GM12864 (cell line): ENCODE measurements at regions not wholly inside any gene's neighbourhood (a gene's known extent, or its start where the extent isn't known, plus 50 kb on each side); places are given as distances from the start of the nearest gene placed in this dataset.

Source experiments
- DNase-seq: peaks from one replicate; pipeline ENCODE4 v3.0.0-alpha.2; 2011; ENCODE audit warnings: low read depth
- H3K4me3 ChIP-seq: 2 replicates; pipeline ENCODE4 v1.5.1; 2011; ENCODE audit warnings: mild to moderate bottlenecking, low read depth, low read length, control low read depth
- TF ChIP-seq, protein P1 (sequence below): IDR thresholded peaks from 2 replicates; pipeline ENCODE4 v1.5.1; 2011; ENCODE audit warnings: low read depth, mild to moderate bottlenecking, moderate library complexity, low read length, control low read depth, inconsistent platforms; ENCODE audit errors: missing control alignments

DNA sequence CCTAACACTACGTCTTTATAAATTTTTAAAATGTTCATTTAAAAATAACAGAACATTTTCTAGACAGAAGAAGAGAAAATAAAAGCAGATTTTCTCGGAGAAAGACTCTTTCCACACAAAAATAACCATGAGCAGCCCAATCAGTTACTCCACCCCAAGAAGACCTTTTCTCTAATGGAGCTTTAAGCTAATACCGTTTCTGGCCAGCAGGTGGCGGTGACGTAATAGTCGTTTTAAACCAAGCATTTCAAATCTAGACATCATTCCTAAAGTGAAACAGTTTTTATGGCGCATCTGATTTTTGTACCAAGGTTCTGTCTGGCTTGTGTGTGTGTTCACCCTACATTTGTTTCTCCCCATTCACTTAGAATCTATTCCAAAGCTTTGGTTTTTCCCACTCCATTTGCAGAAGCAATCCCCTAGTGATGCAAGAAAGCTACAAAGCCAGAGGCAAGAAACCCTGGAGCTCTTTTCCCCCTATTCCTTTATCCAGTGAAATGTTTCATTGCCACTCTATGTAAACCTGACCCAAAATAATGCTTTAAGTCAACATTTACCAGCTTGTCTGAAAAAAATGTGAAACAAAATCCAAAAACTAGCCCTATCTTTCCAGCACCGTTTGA is 336.7 kb upstream of the IGF1R start:
- peak; percentile 24 for DNase-seq
- H3K4me3 ChIP-seq: no peak overlapping the region
- TF ChIP-seq, protein P1, sequence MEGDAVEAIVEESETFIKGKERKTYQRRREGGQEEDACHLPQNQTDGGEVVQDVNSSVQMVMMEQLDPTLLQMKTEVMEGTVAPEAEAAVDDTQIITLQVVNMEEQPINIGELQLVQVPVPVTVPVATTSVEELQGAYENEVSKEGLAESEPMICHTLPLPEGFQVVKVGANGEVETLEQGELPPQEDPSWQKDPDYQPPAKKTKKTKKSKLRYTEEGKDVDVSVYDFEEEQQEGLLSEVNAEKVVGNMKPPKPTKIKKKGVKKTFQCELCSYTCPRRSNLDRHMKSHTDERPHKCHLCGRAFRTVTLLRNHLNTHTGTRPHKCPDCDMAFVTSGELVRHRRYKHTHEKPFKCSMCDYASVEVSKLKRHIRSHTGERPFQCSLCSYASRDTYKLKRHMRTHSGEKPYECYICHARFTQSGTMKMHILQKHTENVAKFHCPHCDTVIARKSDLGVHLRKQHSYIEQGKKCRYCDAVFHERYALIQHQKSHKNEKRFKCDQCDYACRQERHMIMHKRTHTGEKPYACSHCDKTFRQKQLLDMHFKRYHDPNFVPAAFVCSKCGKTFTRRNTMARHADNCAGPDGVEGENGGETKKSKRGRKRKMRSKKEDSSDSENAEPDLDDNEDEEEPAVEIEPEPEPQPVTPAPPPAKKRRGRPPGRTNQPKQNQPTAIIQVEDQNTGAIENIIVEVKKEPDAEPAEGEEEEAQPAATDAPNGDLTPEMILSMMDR: peak; percentile 74

- TF ChIP-seq, protein P1: no peak
- DNase-seq: no peak
- no peak overlapping the region for H3K4me3 ChIP-seq
Measured at GRCh38 chr15:98312913-98313312, 335.4 kb upstream of the IGF1R start.

DNA sequence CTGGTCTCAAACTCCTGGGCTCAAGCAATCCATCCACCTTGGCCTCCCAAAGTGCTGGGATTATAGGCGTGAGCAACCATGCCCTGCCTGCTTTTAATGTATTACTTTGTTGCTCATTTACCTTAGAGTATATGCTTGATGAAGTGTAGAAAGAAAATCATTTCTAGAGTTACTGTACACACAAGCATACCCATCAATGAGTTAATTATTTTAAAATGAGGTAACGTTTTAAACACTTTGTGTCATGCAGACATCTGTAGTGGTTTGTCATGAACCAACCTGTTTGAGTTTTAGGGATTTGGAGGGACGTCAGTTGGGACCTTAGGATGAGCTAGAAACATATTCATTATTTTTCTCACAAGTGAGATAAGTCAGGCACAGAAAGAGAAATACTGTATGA is 332.4 kb upstream of the IGF1R start:
- no peak overlapping the region for H3K4me3 ChIP-seq
- TF ChIP-seq, protein P1: no peak
- DNase-seq: no peak

DNA sequence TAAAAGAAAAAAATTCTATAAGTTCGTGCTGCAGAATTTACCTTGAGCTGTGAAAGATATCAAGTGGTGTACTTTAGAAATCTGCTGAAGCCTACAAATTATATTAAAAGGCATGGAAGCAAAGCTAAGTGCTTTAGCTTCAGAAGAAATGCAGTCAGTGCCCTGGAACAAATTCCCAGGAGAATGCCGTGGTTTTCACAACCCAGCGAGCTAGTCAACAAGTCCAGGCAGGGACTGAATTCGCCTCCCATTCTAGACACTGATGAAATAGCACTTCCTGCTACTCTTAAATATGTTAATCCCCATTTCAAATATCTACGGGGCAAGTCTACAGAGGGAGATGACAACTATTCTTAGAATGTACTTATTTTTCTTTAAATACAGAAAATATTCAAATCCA is 326.4 kb upstream of the IGF1R start:
- DNase-seq: no peak
- H3K4me3 ChIP-seq: no peak overlapping the region
- TF ChIP-seq, protein P1: no peak

DNA sequence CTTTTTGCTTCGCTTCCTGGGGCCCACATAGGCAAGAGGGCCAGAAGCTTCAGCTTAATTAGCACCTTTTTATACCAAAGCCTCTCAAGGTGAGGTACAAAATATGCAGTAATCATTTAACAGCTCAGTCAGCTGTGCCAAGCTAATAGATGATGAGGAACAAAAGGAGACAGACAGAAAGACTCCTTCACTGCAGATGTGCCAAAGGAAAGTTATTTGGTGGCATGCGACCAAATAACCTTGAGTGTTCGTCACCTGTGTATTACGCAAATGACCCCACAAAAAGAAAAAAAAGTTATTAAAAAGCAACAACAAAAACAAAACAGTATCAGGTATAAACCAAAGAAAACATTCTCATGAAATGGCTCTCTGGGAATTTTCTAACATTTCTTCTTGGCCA is 325.8 kb upstream of the IGF1R start:
- no peak for DNase-seq
- H3K4me3 ChIP-seq: no peak overlapping the region
- TF ChIP-seq, protein P1: no peak

DNA sequence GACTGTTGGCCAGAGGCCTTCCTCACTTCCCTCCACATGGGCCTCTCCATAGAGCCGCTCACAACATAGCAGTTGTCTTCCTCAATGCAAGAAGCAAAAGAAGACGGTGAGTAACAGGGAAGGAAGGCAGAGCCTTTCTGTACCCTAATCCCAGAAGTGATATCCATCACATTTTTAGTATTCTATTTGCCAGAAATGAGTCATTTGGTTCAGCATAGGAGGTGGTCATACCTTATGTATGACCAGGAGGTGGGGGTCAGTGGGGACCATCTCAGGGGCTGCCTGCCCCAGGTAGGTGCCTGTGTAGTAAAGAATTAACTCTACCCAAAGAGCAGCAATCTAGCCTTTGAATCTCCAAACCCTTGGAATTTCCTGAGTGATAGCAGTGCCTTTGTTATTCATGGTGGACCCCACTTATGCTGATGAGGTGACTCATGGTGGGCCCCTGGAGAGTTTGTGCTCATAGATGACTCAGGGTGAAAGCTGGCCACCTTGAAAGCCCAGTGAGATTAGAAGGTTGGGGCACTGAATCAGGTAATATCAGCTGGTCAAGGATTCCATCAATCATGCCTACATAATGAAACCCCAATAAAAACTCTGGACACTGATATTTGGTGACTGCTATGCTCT is 323.9 kb upstream of the IGF1R start:
- DNase-seq: no peak

DNA sequence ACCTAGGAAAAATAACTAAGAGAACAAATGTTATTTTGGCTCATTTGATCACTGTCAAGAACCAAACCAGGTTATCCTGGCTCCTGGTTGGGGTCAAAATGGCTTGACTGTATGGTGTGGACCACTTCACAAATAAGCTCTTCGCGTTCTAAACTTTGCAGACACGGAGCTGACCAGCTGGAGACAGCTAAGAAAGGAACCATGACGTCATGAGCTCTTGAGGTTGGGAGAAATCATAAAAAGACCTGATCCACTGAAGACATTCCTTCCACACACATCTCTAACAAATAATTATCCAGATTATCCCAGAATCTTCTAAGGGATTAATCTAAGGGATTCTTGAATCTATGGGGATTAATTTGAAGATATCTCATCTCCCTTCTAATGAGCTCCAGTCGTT is 321.5 kb upstream of the IGF1R start:
- no peak for DNase-seq
- H3K4me3 ChIP-seq: no peak overlapping the region
- TF ChIP-seq, protein P1: no peak

More for the DNA sequence above, 323.9 kb upstream of the IGF1R start:
- TF ChIP-seq, protein P1: no peak
- no peak overlapping the region for H3K4me3 ChIP-seq
